ENCODE measurements at regions not wholly inside any gene's neighbourhood (a gene's known extent, or its start where the extent isn't known, plus 50 kb on each side); places are given as distances from the start of the nearest gene placed in this dataset.

DNA sequence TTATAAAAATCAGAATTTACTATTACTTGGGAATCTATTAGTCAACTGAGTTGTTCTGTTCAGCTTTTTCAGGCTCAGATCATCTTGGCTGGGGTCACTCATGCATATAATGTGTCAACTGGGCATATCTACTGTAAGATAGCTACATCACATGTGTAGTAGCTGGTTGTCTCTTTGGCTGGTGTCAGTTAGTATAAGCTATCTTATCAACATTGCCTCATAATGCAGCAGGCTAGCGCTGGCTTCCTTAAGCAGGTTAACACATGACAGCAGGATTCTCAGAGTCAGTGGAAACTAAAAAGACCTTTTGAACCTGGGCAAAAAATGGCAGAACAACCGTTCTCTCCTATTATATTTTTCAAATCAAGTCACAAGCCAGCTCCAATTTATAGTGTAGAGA, 378.3 kb upstream of the PCDH10 start:
- H3K36me3 ChIP-seq (ENCODE audit: control insufficient read depth in 1 of 2, insufficient read depth in 2 of 2, low read length in 2 of 2) = no peaks in the 10 kb centered on the region
- CTCF ChIA-PET = no interaction called here
- TF ChIP-seq, protein P1, sequence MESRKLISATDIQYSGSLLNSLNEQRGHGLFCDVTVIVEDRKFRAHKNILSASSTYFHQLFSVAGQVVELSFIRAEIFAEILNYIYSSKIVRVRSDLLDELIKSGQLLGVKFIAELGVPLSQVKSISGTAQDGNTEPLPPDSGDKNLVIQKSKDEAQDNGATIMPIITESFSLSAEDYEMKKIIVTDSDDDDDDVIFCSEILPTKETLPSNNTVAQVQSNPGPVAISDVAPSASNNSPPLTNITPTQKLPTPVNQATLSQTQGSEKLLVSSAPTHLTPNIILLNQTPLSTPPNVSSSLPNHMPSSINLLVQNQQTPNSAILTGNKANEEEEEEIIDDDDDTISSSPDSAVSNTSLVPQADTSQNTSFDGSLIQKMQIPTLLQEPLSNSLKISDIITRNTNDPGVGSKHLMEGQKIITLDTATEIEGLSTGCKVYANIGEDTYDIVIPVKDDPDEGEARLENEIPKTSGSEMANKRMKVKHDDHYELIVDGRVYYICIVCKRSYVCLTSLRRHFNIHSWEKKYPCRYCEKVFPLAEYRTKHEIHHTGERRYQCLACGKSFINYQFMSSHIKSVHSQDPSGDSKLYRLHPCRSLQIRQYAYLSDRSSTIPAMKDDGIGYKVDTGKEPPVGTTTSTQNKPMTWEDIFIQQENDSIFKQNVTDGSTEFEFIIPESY (IDR thresholded peaks at IDR 0.05; ENCODE audit: extremely low read depth, insufficient replicate concordance, low read length) = no peak
- H3K9me3 ChIP-seq (ENCODE audit: control insufficient read depth in 1 of 2, insufficient read depth in 1 of 2, low read depth in 1 of 2, low read length in 2 of 2) = no peaks in the 10 kb centered on the region
- H3K4me1 ChIP-seq (ENCODE audit: control insufficient read depth in 1 of 2, insufficient read depth in 2 of 2, low read length in 2 of 2) = no peaks in the 10 kb centered on the region
- RAD21 ChIA-PET (ENCODE audit: low non-redundant PET in 1 of 2, low total read pairs in 2 of 2, uncharacterized antibody in 2 of 2, unreplicated experiment in 2 of 2) = no interaction called here
- ATAC-seq = no peak
- POLR2A ChIA-PET = no interaction called here
- no peak overlapping the region for H3K4me2 ChIP-seq (ENCODE audit: low read length)
- H3K27ac ChIP-seq (ENCODE audit: low read depth, low read length) = no peak overlapping the region
- H2AFZ ChIP-seq (ENCODE audit: low read depth, low read length, poor library complexity, severe bottlenecking) = no peak overlapping the region
- intact Hi-C loops (cut with micrococcal nuclease) = no loop called here
- no peak overlapping the region for H3K9ac ChIP-seq (ENCODE audit: low read length)
- no TSS peak for BruUV-seq (replicated peaks)
- no peaks in the 10 kb centered on the region for H3K9me2 ChIP-seq (ENCODE audit: insufficient read depth)
- H3K27me3 ChIP-seq (ENCODE audit: insufficient read depth, low read length) = no peaks in the 10 kb centered on the region
- no peak overlapping the region for H3K4me3 ChIP-seq (replicated peaks in 1 of 2; ENCODE audit: low read depth in 1 of 2, low read length in 2 of 2)
- no peaks in the 10 kb centered on the region for H4K20me1 ChIP-seq (ENCODE audit: insufficient read depth)
- DNase-seq (ENCODE audit: low read depth, low spot score) = no peak
- no peaks in the 10 kb centered on the region for H3K79me2 ChIP-seq (ENCODE audit: insufficient read depth, low read length)

DNA sequence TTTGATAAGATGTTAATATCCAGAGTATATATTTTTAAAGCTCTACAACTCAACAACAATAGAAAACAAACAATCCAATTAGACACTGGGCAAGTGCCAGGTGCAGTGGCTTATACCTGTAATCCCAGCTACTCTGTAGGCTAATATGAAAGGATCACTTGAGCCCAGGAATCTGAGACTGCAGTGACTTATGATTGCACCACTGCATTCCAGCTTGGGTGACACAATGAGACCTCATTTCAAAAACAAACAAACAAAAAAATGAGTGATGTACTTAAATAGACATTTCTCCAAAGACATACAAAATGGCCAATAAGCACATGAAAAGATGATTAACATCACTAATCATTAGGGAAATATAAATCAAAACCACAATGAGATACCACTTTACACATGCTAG, 356.8 kb upstream of the PCDH10 start:
- no peaks in the 10 kb centered on the region for H3K27me3 ChIP-seq (ENCODE audit: insufficient read depth, low read length)
- H4K20me1 ChIP-seq (ENCODE audit: insufficient read depth) = no peaks in the 10 kb centered on the region
- ChIA-PET POLR2A (no interaction called here), RAD21 (ENCODE audit: low non-redundant PET in 1 of 2, low total read pairs in 2 of 2, uncharacterized antibody in 2 of 2, unreplicated experiment in 2 of 2) (no interaction called here), CTCF (no interaction called here)
- no peaks in the 10 kb centered on the region for H3K4me1 ChIP-seq (ENCODE audit: control insufficient read depth in 1 of 2, insufficient read depth in 2 of 2, low read length in 2 of 2)
- no peaks in the 10 kb centered on the region for H3K9me3 ChIP-seq (ENCODE audit: control insufficient read depth in 1 of 2, insufficient read depth in 1 of 2, low read depth in 1 of 2, low read length in 2 of 2)
- H3K27ac ChIP-seq (ENCODE audit: low read depth, low read length) = no peak overlapping the region
- H3K36me3 ChIP-seq (ENCODE audit: control insufficient read depth in 1 of 2, insufficient read depth in 2 of 2, low read length in 2 of 2) = no peaks in the 10 kb centered on the region
- no peak overlapping the region for H2AFZ ChIP-seq (ENCODE audit: low read depth, low read length, poor library complexity, severe bottlenecking)
- no peaks in the 10 kb centered on the region for H3K9me2 ChIP-seq (ENCODE audit: insufficient read depth)
- BruUV-seq (replicated peaks) = no TSS peak
- H3K4me2 ChIP-seq (ENCODE audit: low read length) = no peak overlapping the region
- H3K9ac ChIP-seq (ENCODE audit: low read length) = no peak overlapping the region
- 0 out of 2 replicates have a peak, but pooled peaks have one; percentile 18 for TF ChIP-seq CEBPB (IDR thresholded peaks at IDR 0.05; ENCODE audit: low read depth)
- TF ChIP-seq, protein P2, sequence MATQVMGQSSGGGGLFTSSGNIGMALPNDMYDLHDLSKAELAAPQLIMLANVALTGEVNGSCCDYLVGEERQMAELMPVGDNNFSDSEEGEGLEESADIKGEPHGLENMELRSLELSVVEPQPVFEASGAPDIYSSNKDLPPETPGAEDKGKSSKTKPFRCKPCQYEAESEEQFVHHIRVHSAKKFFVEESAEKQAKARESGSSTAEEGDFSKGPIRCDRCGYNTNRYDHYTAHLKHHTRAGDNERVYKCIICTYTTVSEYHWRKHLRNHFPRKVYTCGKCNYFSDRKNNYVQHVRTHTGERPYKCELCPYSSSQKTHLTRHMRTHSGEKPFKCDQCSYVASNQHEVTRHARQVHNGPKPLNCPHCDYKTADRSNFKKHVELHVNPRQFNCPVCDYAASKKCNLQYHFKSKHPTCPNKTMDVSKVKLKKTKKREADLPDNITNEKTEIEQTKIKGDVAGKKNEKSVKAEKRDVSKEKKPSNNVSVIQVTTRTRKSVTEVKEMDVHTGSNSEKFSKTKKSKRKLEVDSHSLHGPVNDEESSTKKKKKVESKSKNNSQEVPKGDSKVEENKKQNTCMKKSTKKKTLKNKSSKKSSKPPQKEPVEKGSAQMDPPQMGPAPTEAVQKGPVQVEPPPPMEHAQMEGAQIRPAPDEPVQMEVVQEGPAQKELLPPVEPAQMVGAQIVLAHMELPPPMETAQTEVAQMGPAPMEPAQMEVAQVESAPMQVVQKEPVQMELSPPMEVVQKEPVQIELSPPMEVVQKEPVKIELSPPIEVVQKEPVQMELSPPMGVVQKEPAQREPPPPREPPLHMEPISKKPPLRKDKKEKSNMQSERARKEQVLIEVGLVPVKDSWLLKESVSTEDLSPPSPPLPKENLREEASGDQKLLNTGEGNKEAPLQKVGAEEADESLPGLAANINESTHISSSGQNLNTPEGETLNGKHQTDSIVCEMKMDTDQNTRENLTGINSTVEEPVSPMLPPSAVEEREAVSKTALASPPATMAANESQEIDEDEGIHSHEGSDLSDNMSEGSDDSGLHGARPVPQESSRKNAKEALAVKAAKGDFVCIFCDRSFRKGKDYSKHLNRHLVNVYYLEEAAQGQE (IDR thresholded peaks at IDR 0.05; ENCODE audit: low read depth) = no peak
- TF ChIP-seq CBX3 (IDR thresholded peaks at IDR 0.05; ENCODE audit: low read depth) = no peak
- TF ChIP-seq TCF7L2 (IDR thresholded peaks at IDR 0.05; ENCODE audit: borderline replicate concordance, extremely low read depth, insufficient read depth, insufficient read length) = no peak
- H3K79me2 ChIP-seq (ENCODE audit: insufficient read depth, low read length) = no peaks in the 10 kb centered on the region
- ATAC-seq (no peak), DNase-seq (ENCODE audit: low read depth, low spot score) (no peak)
- intact Hi-C loops (cut with micrococcal nuclease) = no loop called here
- H3K4me3 ChIP-seq (replicated peaks in 1 of 2; ENCODE audit: low read depth in 1 of 2, low read length in 2 of 2) = no peak overlapping the region
